GM23248 (cell line): ENCODE measurements at regions not wholly inside any gene's neighbourhood (a gene's known extent, or its start where the extent isn't known, plus 50 kb on each side); places are given as distances from the start of the nearest gene placed in this dataset.
"Not testable (repeated sequence)": the region's sequence is repeated elsewhere in the genome, so short reads cannot be mapped to it uniquely, and the experiment has no call there.

Experiments
- DNase-seq: peaks from one replicate; pipeline ENCODE4 v3.0.0-alpha.2; 2015
- H2AFZ ChIP-seq: fragments of 200-600 bp; sonication (generic); 2 replicates; pipeline ENCODE4 v1.6.1; 2016; ENCODE audit warnings: antibody characterized with exemption
- H3F3A ChIP-seq: fragments of 200-600 bp; sonication (generic); 2 replicates; pipeline ENCODE4 v1.6.1; 2016; ENCODE audit warnings: mild to moderate bottlenecking, antibody characterized with exemption, mixed run types; ENCODE audit not compliant: insufficient read depth
- H3K27ac ChIP-seq: fragments of 200-600 bp; sonication (generic); 2 replicates; pipeline ENCODE4 v1.5.1; 2016; ENCODE audit warnings: mild to moderate bottlenecking
- H3K27me3 ChIP-seq: fragments of 200-600 bp; sonication (generic); replicated peaks from 2 replicates; pipeline ENCODE4 v1.6.1; 2016; ENCODE audit warnings: mild to moderate bottlenecking; ENCODE audit not compliant: insufficient read depth
- H3K36me3 ChIP-seq: fragments of 200-600 bp; sonication (generic); 2 replicates; pipeline ENCODE4 v1.6.1; 2016; ENCODE audit warnings: low read depth, mild to moderate bottlenecking
- H3K4me1 ChIP-seq: fragments of 200-600 bp; sonication (generic); 2 replicates; pipeline ENCODE4 v1.6.1; 2016; ENCODE audit warnings: mild to moderate bottlenecking; ENCODE audit not compliant: insufficient read depth
- H3K4me2 ChIP-seq: fragments of 200-600 bp; sonication (generic); one replicate; pipeline ENCODE4 v1.6.1; 2016; ENCODE audit warnings: mild to moderate bottlenecking; ENCODE audit not compliant: unreplicated experiment
- H3K4me3 ChIP-seq: fragments of 200-600 bp; sonication (generic); 2 replicates; pipeline ENCODE4 v1.5.1; 2016; ENCODE audit warnings: mild to moderate bottlenecking
- H3K79me2 ChIP-seq: fragments of 200-600 bp; sonication (generic); 2 replicates; pipeline ENCODE4 v1.6.1; 2016; ENCODE audit warnings: mild to moderate bottlenecking; ENCODE audit not compliant: insufficient read depth
- H3K9ac ChIP-seq: fragments of 200-600 bp; sonication (generic); 2 replicates; pipeline ENCODE4 v1.6.1; 2016; ENCODE audit warnings: mild to moderate bottlenecking
- H3K9me2 ChIP-seq: fragments of 200-600 bp; sonication (generic); 2 replicates; pipeline ENCODE4 v1.6.1; 2016; ENCODE audit warnings: mixed run types, mild to moderate bottlenecking, moderate library complexity; ENCODE audit not compliant: insufficient read depth
- H3K9me3 ChIP-seq: fragments of 200-600 bp; sonication (generic); one replicate; pipeline ENCODE4 v1.6.1; 2017; ENCODE audit warnings: low read depth
- H4K20me1 ChIP-seq: fragments of 200-600 bp; sonication (generic); 2 replicates; pipeline ENCODE4 v1.6.0; 2016; ENCODE audit not compliant: insufficient read depth
- EZH2 ChIP-seq: fragments of 200-600 bp; sonication (generic); IDR thresholded peaks from 2 replicates; pipeline ENCODE4 v1.6.1; 2018; ENCODE audit warnings: antibody characterized with exemption, mild to moderate bottlenecking; ENCODE audit not compliant: insufficient read depth, poor library complexity, severe bottlenecking
- EZH2phosphoT487 ChIP-seq: fragments of 200-600 bp; sonication (generic); IDR thresholded peaks from 2 replicates; pipeline ENCODE4 v1.6.1; 2018; ENCODE audit warnings: antibody characterized with exemption, moderate library complexity, mild to moderate bottlenecking, low read depth; ENCODE audit not compliant: insufficient read depth
- whole genome bisulfite sequencing, 2 experiments: methylation state at CpG; one replicate each; pipeline ENCODE4 v1.1.6; 2015 to 2017; ENCODE audit warnings: low lambda C conversion rate in 2 of 2, low coverage in 1 of 2; ENCODE audit errors: missing lambda C conversion rate in 2 of 2; 5-methylcytosine and 5-hydroxymethylcytosine counted together
- in situ Hi-C: fragments of 300-500 bp; cut with MboI; formaldehyde crosslinking; loops from 2 replicates; pipeline ENCODE4 v1.15.0; 2020

GRCh38 chrX:63032811-63033210 lies 318.3 kb downstream of the SPIN4 start:
- no peak overlapping the region for H3K4me3 ChIP-seq
- no peak overlapping the region for H3K27ac ChIP-seq
- in situ Hi-C loops = no loop called here
- no peaks in the 10 kb centered on the region for H3K79me2 ChIP-seq
- no peak overlapping the region for H2AFZ ChIP-seq
- no peaks in the 10 kb centered on the region for H3K36me3 ChIP-seq
- no peaks in the 10 kb centered on the region for H3K9me3 ChIP-seq
- H4K20me1 ChIP-seq = no peaks in the 10 kb centered on the region
- 32 to 33% methylated on average over 2 of the region's 2 CpGs for WGBS, 2 experiments
- H3K9me2 ChIP-seq = no peaks in the 10 kb centered on the region
- H3K4me2 ChIP-seq = no peak overlapping the region
- H3K27me3 ChIP-seq = no peaks in the 10 kb centered on the region
- no peaks in the 10 kb centered on the region for H3F3A ChIP-seq
- TF ChIP-seq EZH2 (no peak), EZH2phosphoT487 (no peak)
- no peaks in the 10 kb centered on the region for H3K4me1 ChIP-seq
- no peak overlapping the region for H3K9ac ChIP-seq
- DNase-seq = no peak

DNA sequence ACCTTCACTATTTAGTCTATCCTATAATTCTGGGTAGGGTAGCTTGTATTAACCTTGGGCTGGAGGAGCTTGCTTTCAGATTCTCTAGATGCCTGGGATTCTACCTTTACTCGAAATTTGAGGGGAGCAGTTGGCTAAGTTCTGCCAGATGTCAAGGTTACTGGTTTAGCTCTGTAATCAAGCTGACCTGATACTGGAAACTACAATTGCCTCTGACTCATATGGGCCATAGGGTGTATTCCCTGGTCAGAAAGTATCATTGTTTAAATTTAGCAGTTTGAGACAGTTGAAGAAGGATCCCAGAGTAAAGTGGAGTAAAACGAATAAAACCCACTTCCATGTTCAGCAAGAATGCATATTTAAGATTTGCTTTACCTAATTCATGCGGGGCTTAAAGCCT lies 337.6 kb downstream of the SPIN4 start:
- H3K9ac ChIP-seq = no peak overlapping the region
- H2AFZ ChIP-seq = no peak overlapping the region
- in situ Hi-C loops = no loop called here
- no peaks in the 10 kb centered on the region for H3K4me1 ChIP-seq
- TF ChIP-seq EZH2phosphoT487 = no peak
- TF ChIP-seq EZH2 = no peak
- no peaks in the 10 kb centered on the region for H3K27me3 ChIP-seq
- H3F3A ChIP-seq = no peaks in the 10 kb centered on the region
- no peaks in the 10 kb centered on the region for H3K9me3 ChIP-seq
- H3K4me3 ChIP-seq = no peak overlapping the region
- H3K27ac ChIP-seq = no peak overlapping the region
- no peaks in the 10 kb centered on the region for H4K20me1 ChIP-seq
- H3K79me2 ChIP-seq = no peaks in the 10 kb centered on the region
- H3K4me2 ChIP-seq = no peak overlapping the region
- no peaks in the 10 kb centered on the region for H3K36me3 ChIP-seq
- no peak for DNase-seq
- no peaks in the 10 kb centered on the region for H3K9me2 ChIP-seq
- WGBS, 2 experiments = 6 to 12% methylated on average over 3 of the region's 3 CpGs

- H4K20me1 ChIP-seq = no peaks in the 10 kb centered on the region
- H2AFZ ChIP-seq = no peak overlapping the region
- no peaks in the 10 kb centered on the region for H3K36me3 ChIP-seq
- no peak overlapping the region for H3K4me2 ChIP-seq
- in situ Hi-C loops = no loop called here
- H3F3A ChIP-seq = no peaks in the 10 kb centered on the region
- peak; percentile 0 for DNase-seq
- no peaks in the 10 kb centered on the region for H3K9me2 ChIP-seq
- TF ChIP-seq EZH2 = no peak
- no peak for TF ChIP-seq EZH2phosphoT487
- H3K4me3 ChIP-seq = no peak overlapping the region
- H3K4me1 ChIP-seq = no peaks in the 10 kb centered on the region
- no peaks in the 10 kb centered on the region for H3K27me3 ChIP-seq
- no peak overlapping the region for H3K9ac ChIP-seq
- no peak overlapping the region for H3K27ac ChIP-seq
- H3K9me3 ChIP-seq = no peaks in the 10 kb centered on the region
- H3K79me2 ChIP-seq = no peaks in the 10 kb centered on the region
These were observed 338.6 kb downstream of the SPIN4 start for GRCh38 chrX:63012574-63012973.

DNA sequence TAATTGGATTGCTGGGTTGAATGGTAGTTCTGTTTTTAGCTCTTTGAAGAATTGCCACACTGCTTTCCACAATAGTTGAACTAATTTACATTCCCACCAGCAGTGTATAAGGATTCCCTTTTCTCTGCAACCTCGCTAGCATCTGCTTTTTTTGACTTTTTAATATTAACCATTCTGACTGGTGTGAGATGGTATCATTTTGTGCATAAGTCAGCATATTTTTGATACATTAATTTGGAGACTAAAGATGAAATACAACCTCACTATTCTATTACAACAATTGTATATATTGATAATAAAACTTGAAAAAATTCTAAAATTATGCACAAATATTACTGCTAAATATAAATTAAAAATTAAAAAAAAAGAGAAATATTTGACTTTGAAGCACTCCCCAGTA lies 350.9 kb downstream of the SPIN4 start:
- in situ Hi-C loops, H3K36me3 ChIP-seq, H3K27me3 ChIP-seq, H3K27ac ChIP-seq, H2AFZ ChIP-seq, H4K20me1 ChIP-seq, H3K4me1 ChIP-seq, DNase-seq, H3K79me2 ChIP-seq, H3K9me3 ChIP-seq, H3K4me2 ChIP-seq, H3K9me2 ChIP-seq, H3F3A ChIP-seq, H3K4me3 ChIP-seq, H3K9ac ChIP-seq: not testable (repeated sequence)
- WGBS, 2 experiments = 0 to 25% methylated on average over 1 of the region's 1 CpG
